GM20000 (cell line): ENCODE measurements at regions not wholly inside any gene's neighbourhood (a gene's known extent, or its start where the extent isn't known, plus 50 kb on each side); places are given as distances from the start of the nearest gene placed in this dataset.

ENCODE experiments used
- DNase-seq: peaks from one replicate; pipeline ENCODE4 v3.0.0; 2012; ENCODE audit warnings: low spot score
- CTCF ChIP-seq: IDR thresholded peaks from 2 replicates; pipeline ENCODE4 v1.5.1; 2012; ENCODE audit warnings: mild to moderate bottlenecking, control low read depth; ENCODE audit errors: extremely low read depth, missing control alignments

GRCh38 chr10:83108565-83109333 is 1030.6 kb upstream of the GHITM start:
- TF ChIP-seq CTCF: no peak
- no peak for DNase-seq

GRCh38 chr10:83119346-83119745 is 1020.0 kb upstream of the GHITM start:
- no peak for DNase-seq
- TF ChIP-seq CTCF: no peak

- no peak for TF ChIP-seq CTCF
- DNase-seq: no peak
Measured at GRCh38 chr10:83122336-83122735, 1017.0 kb upstream of the GHITM start.

GRCh38 chr10:83127942-83128575 is 1011.2 kb upstream of the GHITM start:
- TF ChIP-seq CTCF: no peak
- DNase-seq: no peak

- TF ChIP-seq CTCF: no peak
- no peak for DNase-seq
Measured at GRCh38 chr10:83140811-83141210, 998.5 kb upstream of the GHITM start.

- no peak for TF ChIP-seq CTCF
Measured at GRCh38 chr10:83142074-83142563, 997.2 kb upstream of the GHITM start.

GRCh38 chr10:83144461-83144860 is 994.8 kb upstream of the GHITM start:
- no peak for DNase-seq
- no peak for TF ChIP-seq CTCF

More at GRCh38 chr10:83142074-83142563, 997.2 kb upstream of the GHITM start:
- DNase-seq: no peak
